ENCODE measurements at regions not wholly inside any gene's neighbourhood (a gene's known extent, or its start where the extent isn't known, plus 50 kb on each side); places are given as distances from the start of the nearest gene placed in this dataset.

DNA sequence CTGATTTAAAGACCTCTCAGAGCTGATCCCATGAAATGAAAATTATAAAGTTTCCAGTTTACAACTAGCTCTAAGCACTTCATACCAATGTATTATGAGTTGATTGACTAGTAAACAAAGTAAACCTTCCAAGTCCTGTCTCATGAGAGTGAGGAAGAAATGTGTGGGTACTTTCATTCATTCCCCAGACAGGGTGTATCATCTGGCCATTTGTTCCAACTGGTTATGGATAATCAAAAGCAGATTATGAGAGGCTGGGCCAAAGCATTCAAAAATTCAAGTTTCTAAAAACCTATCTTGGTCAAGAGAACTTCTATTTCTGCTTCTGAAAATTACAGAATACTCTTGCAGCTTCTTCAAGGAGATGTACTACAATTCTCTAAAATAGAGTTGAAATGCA lies 193.3 kb upstream of the RASGEF1B start:
- Histone ChIP-seq H3K27ac (no peak overlapping the region), H3K36me3 (no peaks in the 10 kb centered on the region), H3K27me3 (no peaks in the 10 kb centered on the region), H3K4me1 (no peaks in the 10 kb centered on the region), H3K4me3 (no peak overlapping the region), H3K9me3 (replicated peaks) (no peaks in the 10 kb centered on the region)
- no peak for DNase-seq

DNA sequence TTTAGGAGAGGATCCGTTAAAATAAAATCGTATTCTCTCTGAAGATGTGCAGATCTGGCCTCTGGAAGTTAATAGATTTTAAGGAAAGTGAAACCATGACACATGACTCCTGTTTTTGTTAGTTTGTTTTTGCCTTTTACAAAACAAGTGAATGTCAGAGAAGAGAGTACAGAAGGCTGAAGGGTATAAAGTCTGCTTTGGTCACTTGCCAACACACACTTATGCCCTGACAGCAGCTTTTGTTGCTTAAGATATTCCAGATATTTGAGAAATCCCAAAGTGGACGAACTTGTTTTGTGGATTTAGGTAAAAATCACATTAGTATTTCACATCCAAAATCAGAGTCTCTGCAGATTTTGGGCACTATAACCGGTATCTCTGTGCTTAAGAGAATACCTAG lies 192.4 kb upstream of the RASGEF1B start:
- Histone ChIP-seq H3K4me3 (no peak overlapping the region), H3K27me3 (no peaks in the 10 kb centered on the region), H3K27ac (no peak overlapping the region), H3K9me3 (replicated peaks) (no peaks in the 10 kb centered on the region), H3K36me3 (no peaks in the 10 kb centered on the region), H3K4me1 (no peaks in the 10 kb centered on the region)
- no peak for DNase-seq

- Histone ChIP-seq H3K9me3 (replicated peaks) (no peaks in the 10 kb centered on the region), H3K4me1 (no peaks in the 10 kb centered on the region), H3K36me3 (no peaks in the 10 kb centered on the region), H3K27me3 (no peaks in the 10 kb centered on the region), H3K4me3 (no peak overlapping the region), H3K27ac (no peak overlapping the region)
- no peak for DNase-seq
Measured at GRCh38 chr4:81663368-81663767, 191.7 kb upstream of the RASGEF1B start.

DNA sequence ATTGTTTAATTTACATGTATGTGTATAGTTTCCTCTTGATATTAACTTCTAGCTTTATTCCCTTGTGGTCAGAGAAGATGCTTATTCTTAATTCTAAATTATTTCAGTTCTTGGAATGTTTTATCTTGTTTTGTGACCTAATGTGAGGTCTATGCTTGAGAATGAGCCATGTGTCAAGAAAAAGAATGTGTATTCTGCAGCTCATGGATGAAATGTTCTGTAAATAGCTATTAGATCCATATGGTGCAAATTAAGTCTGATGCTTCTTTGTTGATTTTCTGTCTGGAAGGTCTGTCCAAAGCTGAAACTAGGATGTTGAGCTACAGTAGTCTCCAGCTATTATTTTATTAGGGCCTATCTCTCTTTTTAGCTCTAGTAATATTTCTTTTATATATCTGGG lies 187.3 kb upstream of the RASGEF1B start:
- Histone ChIP-seq H3K36me3 (no peaks in the 10 kb centered on the region), H3K9me3 (replicated peaks) (no peaks in the 10 kb centered on the region), H3K4me1 (no peaks in the 10 kb centered on the region), H3K4me3 (no peak overlapping the region), H3K27ac (no peak overlapping the region), H3K27me3 (no peaks in the 10 kb centered on the region)
- DNase-seq = no peak

DNA sequence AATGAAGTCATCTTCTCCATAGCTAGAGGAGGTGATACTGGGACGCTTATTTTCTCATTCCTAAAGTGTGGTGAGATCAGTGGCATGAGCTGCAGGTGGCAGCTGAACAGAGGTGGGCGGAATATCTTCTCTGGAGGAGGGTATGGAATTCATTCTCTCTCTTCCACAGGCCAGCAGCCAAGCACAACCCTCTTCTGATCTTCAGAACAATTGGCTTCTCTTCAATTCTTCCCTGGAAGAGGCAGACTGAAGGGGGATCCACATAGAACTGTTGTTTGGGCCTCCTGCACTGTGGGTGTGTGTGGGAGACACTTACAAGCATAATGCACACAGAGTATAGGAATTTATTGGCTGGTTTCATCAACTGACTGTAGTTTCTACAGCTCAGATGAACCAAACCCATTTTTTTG lies 180.4 kb upstream of the RASGEF1B start:
- Histone ChIP-seq H3K4me1 (no peaks in the 10 kb centered on the region), H3K4me3 (no peak overlapping the region), H3K9me3 (replicated peaks) (no peaks in the 10 kb centered on the region), H3K27me3 (no peaks in the 10 kb centered on the region), H3K27ac (no peak overlapping the region), H3K36me3 (no peaks in the 10 kb centered on the region)
- DNase-seq = no peak

DNA sequence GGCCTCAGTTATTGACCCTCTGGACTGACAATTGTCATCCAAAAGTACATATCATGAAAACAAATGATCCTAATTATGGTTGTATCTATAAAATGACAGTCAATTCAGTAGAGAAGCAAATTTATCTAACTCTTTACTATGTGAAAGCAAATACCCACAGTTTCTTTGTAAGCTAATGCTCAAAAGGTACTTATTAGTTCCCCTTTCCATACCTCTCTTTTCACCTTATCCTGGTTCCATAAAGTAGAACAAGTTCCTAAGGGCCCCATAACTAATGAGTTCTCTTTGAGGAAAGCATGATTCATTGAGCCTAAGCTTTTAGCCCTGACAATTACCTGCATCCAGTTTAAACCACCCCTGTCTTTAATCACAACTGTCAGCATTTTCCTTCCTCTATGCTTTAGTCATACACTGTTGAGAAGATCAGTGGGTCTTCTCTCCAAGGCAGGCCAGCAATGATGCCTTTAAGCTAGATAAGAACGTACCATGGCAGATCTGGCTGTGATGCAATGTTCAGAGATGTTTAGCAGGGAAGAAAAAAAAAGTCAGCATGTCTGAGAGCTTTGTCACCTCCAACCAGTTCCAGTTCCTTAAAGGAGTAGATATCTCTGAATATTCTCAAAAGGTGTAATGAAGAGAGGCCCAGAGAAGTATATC lies 179.7 kb upstream of the RASGEF1B start:
- H3K9me3 ChIP-seq (replicated peaks) = no peaks in the 10 kb centered on the region
- H3K36me3 ChIP-seq = no peaks in the 10 kb centered on the region
- no peaks in the 10 kb centered on the region for H3K27me3 ChIP-seq
- no peak overlapping the region for H3K27ac ChIP-seq
- DNase-seq = no peak
- H3K4me1 ChIP-seq = no peaks in the 10 kb centered on the region
- H3K4me3 ChIP-seq = no peak overlapping the region

DNA sequence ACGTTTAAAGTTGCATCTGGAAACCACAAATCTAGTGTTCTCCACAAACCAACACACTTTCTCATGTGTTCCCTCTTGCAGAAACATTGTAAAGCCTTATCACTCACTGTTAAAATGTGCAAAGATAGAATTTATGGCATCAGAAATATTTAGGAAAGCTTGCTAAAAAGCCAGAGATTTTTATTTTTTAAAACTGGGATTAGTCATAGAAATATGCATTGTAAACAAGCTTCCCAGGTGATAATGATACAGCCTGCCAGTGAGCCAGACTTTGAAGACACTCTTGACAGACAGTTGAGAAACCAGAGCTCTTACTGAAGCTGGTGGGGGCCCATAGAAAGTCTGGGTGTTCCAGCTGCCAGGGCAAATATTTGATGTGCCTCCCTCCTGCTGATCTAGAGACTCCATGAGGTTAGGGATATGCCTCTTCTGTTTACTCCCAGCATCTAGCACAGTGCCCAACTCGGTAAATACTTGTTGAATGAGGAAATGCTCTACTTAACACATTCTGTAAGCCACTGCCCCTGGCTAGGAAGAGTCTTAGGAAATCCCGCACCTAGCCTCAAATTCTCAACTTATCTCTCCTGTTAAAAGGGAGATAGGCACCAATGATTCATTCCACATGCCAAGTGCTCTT lies 179.0 kb upstream of the RASGEF1B start:
- Histone ChIP-seq H3K4me1 (no peaks in the 10 kb centered on the region), H3K36me3 (no peaks in the 10 kb centered on the region), H3K27me3 (no peaks in the 10 kb centered on the region), H3K9me3 (replicated peaks) (no peaks in the 10 kb centered on the region), H3K27ac (no peak overlapping the region), H3K4me3 (no peak overlapping the region)
- no peak for DNase-seq

- Histone ChIP-seq H3K4me1 (no peaks in the 10 kb centered on the region), H3K4me3 (no peak overlapping the region), H3K9me3 (replicated peaks) (no peaks in the 10 kb centered on the region), H3K27me3 (no peaks in the 10 kb centered on the region), H3K27ac (no peak overlapping the region), H3K36me3 (no peaks in the 10 kb centered on the region)
- no peak for DNase-seq
Measured at GRCh38 chr4:81648576-81649275, 177.0 kb upstream of the RASGEF1B start.

DNA sequence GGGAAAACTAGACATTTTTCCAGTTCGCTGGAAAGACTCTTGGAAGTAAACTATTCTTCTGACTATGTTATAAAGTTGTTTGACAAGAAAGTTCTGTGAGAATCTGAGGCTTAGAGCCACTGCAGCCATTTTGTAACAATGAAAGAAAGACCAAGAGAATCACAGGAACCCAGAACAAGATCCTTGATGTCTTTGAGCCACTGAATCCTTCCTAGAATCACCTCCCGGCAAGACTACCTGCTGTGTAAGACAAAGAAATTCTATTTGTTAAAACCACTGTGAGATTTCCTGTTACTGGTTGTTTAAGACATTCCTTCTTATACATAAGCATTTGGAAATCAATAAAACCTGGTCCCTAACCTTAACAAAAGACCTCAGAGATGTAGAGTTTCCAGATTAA lies 175.7 kb upstream of the RASGEF1B start:
- Histone ChIP-seq H3K27me3 (no peaks in the 10 kb centered on the region), H3K9me3 (replicated peaks) (no peaks in the 10 kb centered on the region), H3K27ac (no peak overlapping the region), H3K4me1 (no peaks in the 10 kb centered on the region), H3K4me3 (no peak overlapping the region), H3K36me3 (no peaks in the 10 kb centered on the region)
- no peak for DNase-seq

- Histone ChIP-seq H3K27ac (no peak overlapping the region), H3K27me3 (no peaks in the 10 kb centered on the region), H3K4me1 (no peaks in the 10 kb centered on the region), H3K9me3 (replicated peaks) (no peaks in the 10 kb centered on the region), H3K4me3 (no peak overlapping the region), H3K36me3 (no peaks in the 10 kb centered on the region)
- DNase-seq = no peak
Measured at GRCh38 chr4:81642543-81642942, 170.8 kb upstream of the RASGEF1B start.

- Histone ChIP-seq H3K27me3 (no peaks in the 10 kb centered on the region), H3K27ac (no peak overlapping the region), H3K4me1 (no peaks in the 10 kb centered on the region)
Measured at GRCh38 chr4:81639248-81639647, 167.5 kb upstream of the RASGEF1B start.

GRCh38 chr4:81638698-81639097 lies 167.0 kb upstream of the RASGEF1B start:
- Histone ChIP-seq H3K27me3 (no peaks in the 10 kb centered on the region), H3K4me3 (no peak overlapping the region), H3K27ac (no peak overlapping the region), H3K9me3 (replicated peaks) (no peaks in the 10 kb centered on the region), H3K36me3 (no peaks in the 10 kb centered on the region), H3K4me1 (no peaks in the 10 kb centered on the region)
- no peak for DNase-seq

More at GRCh38 chr4:81639248-81639647, 167.5 kb upstream of the RASGEF1B start:
- Histone ChIP-seq H3K36me3 (no peaks in the 10 kb centered on the region), H3K4me3 (no peak overlapping the region), H3K9me3 (replicated peaks) (no peaks in the 10 kb centered on the region)
- no peak for DNase-seq

DNA sequence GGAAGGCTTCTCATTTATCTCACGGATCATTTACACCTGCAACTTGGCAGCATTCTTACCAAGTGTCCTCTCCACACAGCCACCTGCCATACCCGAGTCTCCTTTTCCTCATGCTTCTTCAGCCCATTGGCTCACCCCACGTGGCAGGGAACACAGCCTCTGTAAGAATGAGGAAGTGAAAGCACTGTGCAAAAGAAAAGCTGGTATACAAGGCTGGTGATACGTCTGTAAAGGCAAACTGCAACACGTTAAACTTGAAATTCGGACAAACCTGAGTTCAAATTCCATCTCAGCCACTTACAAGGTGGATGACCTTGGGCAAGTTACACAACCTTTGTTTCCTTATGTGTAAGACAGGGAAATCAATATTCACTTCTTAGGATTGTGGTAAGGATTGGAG lies 164.0 kb upstream of the RASGEF1B start:
- Histone ChIP-seq H3K36me3 (no peaks in the 10 kb centered on the region), H3K27me3 (no peaks in the 10 kb centered on the region), H3K9me3 (replicated peaks) (no peaks in the 10 kb centered on the region), H3K4me1 (peaks cover 10% of the 10 kb centered on the region; the same call in 1 of the 2 replicates), H3K27ac (no peak overlapping the region), H3K4me3 (no peak overlapping the region)
- DNase-seq = no peak

DNA sequence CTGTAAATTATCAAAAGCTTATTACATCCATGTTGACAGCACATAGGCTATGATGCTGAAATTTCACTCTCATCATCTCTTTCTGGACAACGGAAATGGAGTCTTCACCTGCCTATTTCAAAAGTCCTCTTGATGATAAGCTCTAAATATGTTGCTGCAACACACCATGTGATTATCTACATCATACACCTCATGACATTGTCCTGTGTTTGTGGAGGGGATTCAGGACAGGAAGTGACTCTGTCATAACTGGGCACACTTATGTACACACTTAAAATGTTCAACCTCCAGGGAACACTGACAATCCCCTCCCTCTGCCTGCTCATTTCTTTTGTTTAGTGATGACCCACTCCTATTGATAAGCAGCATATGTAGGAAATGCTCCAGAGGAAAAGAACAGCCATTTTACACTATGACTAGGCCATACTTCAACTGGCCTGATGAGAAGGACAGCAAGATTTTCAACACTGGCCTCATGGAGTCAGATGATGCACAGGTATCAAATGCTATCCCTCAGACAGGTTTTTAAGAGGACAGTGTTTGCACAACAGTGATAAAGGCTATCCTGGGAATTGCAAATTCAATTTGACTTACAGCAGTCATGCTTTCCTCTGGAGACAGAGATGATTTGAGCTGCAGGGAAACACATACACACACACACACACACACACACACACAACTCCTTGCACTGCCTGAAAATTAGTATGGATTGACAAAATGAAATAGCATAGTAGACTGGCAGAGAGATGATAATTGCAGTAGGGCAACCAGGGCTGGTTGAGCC lies 163.3 kb upstream of the RASGEF1B start:
- H3K36me3 ChIP-seq = no peaks in the 10 kb centered on the region
- H3K27me3 ChIP-seq = no peaks in the 10 kb centered on the region
- no peak for DNase-seq
- no peak overlapping the region for H3K27ac ChIP-seq
- peaks cover 10% of the 10 kb centered on the region; the same call in 1 of the 2 replicates for H3K4me1 ChIP-seq
- H3K4me3 ChIP-seq = no peak overlapping the region
- H3K9me3 ChIP-seq (replicated peaks) = no peaks in the 10 kb centered on the region

- DNase-seq = no peak
Measured at GRCh38 chr4:81634165-81634564, 162.5 kb upstream of the RASGEF1B start.

More at GRCh38 chr4:81634165-81634564, 162.5 kb upstream of the RASGEF1B start:
- Histone ChIP-seq H3K27ac (no peak overlapping the region), H3K27me3 (no peaks in the 10 kb centered on the region), H3K9me3 (replicated peaks) (no peaks in the 10 kb centered on the region), H3K36me3 (no peaks in the 10 kb centered on the region), H3K4me3 (no peak overlapping the region), H3K4me1 (peaks cover 10% of the 10 kb centered on the region; the same call in 1 of the 2 replicates)
